GM19397 (cell line): ENCODE measurements at regions not wholly inside any gene's neighbourhood (a gene's known extent, or its start where the extent isn't known, plus 50 kb on each side); places are given as distances from the start of the nearest gene placed in this dataset.
"Not testable (repeated sequence)": the region's sequence is repeated elsewhere in the genome, so short reads cannot be mapped to it uniquely, and the experiment has no call there.

ENCODE experiments used
- ATAC-seq: cut with Tn5 transposase; IDR thresholded peaks from one replicate; pipeline ENCODE4 v1.9.1; 2021; ENCODE audit warnings: mild to moderate bottlenecking, moderate library complexity; ENCODE audit not compliant: unreplicated experiment

DNA sequence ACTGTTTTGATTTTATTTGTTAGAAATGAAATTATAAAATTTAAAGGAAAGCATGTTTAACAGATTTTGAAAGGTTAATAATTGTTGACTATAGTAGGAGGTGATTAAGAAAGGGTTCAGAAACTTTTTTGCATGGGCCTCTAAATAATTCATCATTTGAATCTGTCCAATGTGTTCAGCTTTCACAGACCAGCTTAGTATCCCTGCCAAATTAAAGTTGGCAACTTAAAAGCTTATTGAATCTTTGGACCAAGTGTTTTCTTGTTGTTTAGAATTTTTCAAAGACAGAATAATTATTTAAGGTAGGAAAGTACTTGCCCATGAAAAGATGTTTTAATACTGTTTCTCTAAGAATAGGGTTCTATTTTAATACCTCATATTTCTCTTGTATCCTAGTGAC lies 466.0 kb downstream of the GJA1 start:
- no peak for ATAC-seq

DNA sequence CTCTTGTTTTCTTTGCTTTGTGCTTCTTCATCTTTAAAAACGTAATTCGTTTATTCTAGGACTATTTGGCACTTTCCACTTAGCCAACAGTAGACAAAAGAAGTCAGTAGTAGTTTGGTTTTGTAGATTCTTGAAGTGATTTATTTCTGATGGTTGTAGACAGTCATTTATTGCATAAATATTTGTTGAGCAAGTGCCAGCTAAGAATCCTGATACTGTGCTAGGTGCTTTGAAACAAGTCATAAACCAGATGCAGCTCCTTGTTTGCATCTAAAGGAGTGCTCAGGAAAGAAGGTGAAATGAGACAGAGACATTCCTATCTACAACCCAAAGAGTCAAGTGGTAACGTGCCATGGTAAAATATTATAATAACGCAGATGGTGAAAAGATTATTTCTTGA lies 469.1 kb downstream of the GJA1 start:
- ATAC-seq: no peak

GRCh38 chr6:121912905-121913304 lies 477.5 kb downstream of the GJA1 start:
- no peak for ATAC-seq

DNA sequence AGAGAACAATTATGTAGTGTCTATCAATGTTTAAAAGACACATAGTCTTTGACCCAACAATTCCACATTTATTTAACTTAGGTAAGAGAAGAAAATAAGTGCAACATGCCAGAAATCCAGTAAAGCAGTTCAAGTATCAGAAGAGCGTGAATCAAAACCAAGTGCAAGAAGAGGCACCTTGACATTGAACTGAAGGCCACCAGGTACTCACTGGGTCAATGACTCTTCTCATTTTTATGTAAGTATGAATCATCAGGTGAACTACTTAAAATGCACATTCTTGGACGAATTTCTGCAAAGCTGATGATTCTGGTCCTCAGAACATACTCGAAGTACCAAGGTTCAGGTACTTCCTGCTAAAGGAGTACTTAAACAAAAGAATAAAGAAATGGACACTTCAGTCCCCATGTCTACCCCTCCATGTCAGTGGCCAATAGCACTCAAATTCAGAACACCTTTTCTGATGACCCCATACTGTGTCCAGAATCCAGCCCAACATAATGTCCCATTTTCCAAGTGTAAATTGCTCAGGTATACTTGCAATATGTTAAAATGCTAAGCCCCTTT lies 481.9 kb downstream of the GJA1 start:
- ATAC-seq: no peak

- ATAC-seq: no peak
These were observed 481.5 kb upstream of the HSF2 start for GRCh38 chr6:121917834-121918559.

DNA sequence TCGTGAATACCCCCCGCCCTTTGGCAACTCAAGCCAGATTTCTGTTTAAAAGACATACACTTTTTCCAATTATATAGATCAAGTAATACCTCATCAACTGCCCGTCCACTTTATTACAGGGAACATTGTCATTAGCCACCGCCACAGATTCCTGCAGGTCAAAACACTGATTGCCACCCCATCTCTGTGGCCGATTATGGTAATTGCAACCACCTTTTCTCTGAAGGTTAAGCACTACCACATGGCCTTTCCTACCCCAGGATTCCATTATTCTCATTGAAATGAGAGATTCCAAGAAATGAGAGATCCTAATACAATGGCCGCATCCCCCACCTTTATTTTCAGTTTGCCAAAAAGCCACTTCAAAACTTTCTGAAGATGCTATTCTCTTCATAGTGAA lies 478.8 kb upstream of the HSF2 start:
- no peak for ATAC-seq

DNA sequence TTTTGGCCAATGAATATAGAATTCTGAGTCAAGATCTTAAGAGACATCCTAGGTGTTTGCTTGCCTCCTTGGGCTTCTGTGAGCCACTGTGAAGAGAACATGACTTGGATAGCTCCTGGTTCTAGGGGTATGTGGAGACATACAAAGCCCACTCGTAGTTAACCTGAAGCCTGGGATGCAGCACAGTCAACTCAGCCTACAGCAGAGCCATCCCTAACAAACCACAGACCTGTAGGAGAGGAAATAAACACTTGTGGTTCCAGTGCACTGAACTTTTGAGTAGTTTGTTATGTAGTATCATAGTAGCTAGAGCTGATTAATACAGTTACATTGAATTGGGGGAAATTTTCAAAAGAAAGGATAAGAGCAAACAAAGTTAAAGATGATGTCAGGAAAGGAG lies 474.4 kb upstream of the HSF2 start:
- ATAC-seq: no peak

DNA sequence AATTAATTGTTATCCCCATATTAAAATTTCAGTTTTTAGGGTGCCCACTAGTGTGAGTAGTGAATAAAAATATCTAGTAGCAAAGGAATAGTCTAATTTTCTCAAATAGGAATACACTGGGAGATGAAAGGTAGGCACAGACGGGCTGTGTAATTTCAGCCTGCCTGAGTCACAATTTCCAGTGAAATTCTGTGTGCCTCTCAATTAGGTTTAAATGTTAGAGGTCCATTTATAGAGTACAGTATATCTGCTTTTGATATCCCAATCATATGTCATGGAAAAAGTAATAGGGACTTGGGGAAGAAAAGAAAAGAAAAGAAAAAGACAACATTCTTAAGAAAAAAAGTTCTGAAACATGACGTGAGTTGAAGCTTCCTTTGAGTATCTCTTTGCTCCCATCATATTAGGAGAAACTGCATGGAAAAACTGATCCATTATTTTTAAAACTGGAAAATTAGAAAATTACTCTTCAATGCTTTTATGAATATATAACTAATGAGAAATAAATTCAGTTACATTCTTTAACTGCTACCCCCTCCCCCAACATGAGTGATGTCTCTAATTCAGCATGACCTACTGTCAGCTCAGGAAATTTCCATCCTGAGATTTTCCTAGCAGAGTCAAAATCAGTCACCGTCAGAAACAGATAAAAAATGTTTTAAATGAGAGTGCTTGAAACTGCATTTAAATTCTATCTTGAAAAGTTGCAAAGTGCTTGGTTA lies 473.8 kb upstream of the HSF2 start:
- ATAC-seq: no peak

DNA sequence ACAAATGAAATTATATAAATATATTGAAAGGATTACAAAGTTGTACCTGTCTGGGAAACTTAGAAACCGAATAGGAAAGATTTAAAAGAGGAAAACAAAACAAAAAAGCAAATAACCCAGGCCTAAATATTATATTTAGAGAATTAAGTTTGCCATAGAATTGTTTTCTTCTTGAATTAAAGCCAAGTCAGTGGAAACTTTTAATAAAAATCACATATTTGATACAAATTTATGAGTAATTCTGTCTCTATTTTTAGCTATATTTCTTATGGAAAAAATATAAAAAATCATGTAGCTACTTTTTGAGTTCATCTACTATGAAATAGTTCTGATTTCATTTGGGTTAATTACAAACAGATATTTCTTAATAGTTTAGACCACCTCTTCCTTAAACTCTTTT lies 470.2 kb upstream of the HSF2 start:
- no peak for ATAC-seq

- no peak for ATAC-seq
These were observed 467.1 kb upstream of the HSF2 start for GRCh38 chr6:121932076-121932991.

GRCh38 chr6:121934451-121934850 lies 465.0 kb upstream of the HSF2 start:
- no peak for ATAC-seq

GRCh38 chr6:121940728-121941127 lies 458.7 kb upstream of the HSF2 start:
- ATAC-seq: no peak

DNA sequence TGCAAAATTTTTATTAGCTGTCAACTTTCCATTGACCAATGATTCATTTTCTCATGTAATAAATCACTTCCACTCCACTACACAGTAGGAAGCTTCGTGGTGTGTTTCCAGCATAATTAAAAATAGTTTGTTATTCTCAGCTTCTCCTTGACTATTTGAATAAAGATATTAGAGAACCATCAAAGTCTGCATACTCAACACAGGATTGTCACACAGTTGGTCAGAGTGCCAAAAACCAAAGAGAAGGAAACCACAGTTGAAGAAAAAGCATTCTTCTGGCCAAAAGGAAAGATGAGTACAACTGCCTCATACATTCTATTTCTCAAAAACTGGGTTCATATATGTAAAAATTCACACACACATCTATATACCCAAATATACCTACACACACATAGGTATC lies 455.1 kb upstream of the HSF2 start:
- ATAC-seq: no peak

DNA sequence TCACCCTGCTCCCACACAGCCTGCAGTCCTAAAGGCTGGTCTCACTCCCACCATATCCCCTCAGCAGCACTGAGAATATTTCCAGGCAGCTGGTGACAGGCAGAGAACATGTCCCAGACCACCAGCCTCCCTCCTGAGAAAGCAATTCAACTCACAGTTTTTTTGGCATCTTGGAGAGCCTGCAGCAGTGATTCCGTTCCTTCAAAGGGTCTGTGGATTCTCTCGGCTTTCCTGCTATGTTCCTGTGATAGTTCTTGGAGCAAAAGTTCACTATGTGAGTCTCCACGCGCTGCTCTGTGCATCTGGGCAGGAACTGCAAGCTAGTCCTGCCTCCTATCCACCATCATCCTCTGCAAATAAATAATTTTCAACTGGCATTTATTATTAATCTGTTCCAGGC lies 448.3 kb upstream of the HSF2 start:
- no peak for ATAC-seq

DNA sequence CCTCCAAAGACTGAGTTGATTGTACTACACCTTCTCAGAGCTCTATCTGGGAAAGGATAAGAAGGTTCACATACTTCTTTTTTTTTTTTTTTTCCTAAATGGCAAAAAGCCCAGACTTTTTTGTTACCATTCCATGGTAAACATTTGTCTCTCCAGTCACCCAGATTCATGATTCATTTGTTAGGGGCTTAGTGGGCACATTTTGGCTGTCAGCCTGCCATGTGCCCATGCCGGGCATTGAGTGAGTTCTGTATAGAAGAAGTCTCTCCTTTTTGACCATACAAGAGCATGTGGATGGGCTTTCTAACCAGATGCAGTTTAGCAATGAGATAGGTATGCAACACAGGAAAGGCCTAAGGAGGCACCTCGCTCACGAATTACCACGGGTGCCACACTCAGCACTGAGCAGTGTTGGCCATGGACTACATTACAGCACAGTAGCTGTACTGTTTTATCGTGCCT lies 447.5 kb upstream of the HSF2 start:
- no peak for ATAC-seq

DNA sequence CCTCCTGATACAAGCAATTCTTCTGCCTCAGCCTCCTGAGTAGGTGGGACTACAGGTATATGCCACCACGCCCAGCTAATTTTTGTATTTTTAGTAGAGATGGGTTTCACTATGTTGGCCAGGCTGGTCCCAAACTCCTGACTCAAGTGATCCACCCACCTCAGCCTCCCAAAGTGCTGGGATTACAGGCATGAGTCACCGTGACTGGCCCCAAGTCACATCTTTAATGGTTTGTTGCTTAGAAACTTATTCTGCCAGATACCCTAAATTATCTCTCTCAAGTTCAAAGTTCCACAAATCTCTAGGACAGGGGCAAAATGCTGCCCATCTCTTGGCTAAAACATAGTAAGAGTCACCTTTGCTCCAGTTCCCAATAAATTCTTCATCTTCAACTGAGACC lies 444.1 kb upstream of the HSF2 start:
- ATAC-seq: not testable (repeated sequence)

DNA sequence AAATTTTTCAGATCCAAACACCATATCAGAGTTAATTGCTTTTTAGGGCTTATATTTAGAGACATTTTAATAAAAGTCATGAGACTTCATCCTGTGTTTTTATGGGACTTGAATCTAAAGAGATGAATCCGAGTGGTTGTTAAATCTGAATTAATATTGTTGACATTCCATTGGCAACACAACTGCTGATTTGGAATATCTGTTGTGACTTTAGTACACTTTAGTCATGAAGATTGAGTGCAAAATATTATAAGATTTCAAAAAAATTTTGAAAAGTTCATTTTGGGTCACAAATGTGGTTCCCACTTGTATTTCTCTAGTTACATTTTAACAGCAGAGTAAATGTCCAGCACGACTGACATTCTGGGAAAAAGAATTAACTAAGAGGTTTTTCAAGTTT lies 442.7 kb upstream of the HSF2 start:
- ATAC-seq: no peak

- ATAC-seq: no peak
These were observed 440.0 kb upstream of the HSF2 start for GRCh38 chr6:121959501-121959900.

GRCh38 chr6:121961619-121962125 lies 437.8 kb upstream of the HSF2 start:
- ATAC-seq: no peak

DNA sequence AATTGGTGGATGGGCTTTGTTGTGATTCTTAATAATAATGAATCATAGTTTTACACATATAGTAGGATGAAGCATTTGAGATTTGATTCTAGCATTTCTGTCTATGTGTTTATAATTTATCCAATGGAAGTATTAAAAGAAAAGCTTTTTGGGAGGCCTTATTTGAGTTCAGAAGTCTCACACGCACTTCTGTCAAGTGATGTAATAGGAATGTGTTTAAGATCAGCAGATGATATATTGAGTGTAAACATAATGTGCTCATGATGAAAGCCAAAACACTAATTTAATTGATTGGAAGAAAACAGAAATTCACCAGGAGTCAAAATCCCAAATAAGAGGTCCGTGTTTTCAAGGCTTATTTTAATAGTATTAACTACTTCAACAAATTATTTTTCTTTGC lies 435.6 kb upstream of the HSF2 start:
- no peak for ATAC-seq

DNA sequence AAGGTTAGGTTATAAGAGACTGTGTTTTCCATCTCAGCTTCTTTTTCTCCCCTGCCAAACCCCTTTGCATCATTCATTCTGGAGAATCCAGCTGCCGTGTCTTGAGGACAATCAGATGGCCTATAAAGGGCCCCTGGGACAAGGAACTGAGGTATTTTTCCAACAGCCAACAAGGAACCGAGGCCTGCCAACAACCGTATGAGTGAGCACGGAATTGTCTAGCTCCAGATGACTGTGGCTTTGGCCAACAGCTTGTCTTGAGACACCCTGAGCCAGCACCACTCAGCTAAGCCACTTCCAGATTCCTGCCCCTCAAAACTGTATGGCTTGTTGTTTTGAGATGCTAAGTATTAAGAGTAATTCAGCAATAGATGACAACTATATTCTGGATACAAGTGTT lies 433.7 kb upstream of the HSF2 start:
- no peak for ATAC-seq
